Liver (tissue), 8 donors: ENCODE measurements at regions not wholly inside any gene's neighbourhood (a gene's known extent, or its start where the extent isn't known, plus 50 kb on each side); places are given as distances from the start of the nearest gene placed in this dataset.

ENCODE experiments used
- DNase-seq: peaks from one replicate; pipeline ENCODE4 v3.0.0-alpha.2; 2017; ENCODE audit warnings: low spot score
- H3K27ac ChIP-seq, 2 donors: one replicate each; pipeline ENCODE4 v1.7.0; 2013; ENCODE audit warnings: inconsistent platforms in 2 of 2, low read length in 2 of 2, control low read depth in 1 of 2, low read depth in 1 of 2, mild to moderate bottlenecking in 1 of 2
- H3K27me3 ChIP-seq, 4 donors: one replicate each; pipeline versions ENCODE4 v1.6.1 to v1.7.0; 2013; ENCODE audit warnings: low read length in 3 of 4, inconsistent platforms in 1 of 4, mild to moderate bottlenecking in 1 of 4, moderate library complexity in 1 of 4; ENCODE audit not compliant: control insufficient read depth in 4 of 4, insufficient read depth in 4 of 4
- H3K36me3 ChIP-seq, 4 donors: one replicate each; pipeline versions ENCODE4 v1.6.1 to v1.7.0; 2013; ENCODE audit warnings: low read length in 3 of 4, mild to moderate bottlenecking in 3 of 4, low read depth in 1 of 4, moderate library complexity in 1 of 4; ENCODE audit not compliant: control insufficient read depth in 4 of 4, insufficient read depth in 3 of 4
- H3K4me1 ChIP-seq, 4 donors: one replicate each; pipeline versions ENCODE4 v1.6.1 to v1.7.0; 2013; ENCODE audit warnings: low read length in 3 of 4, mild to moderate bottlenecking in 3 of 4, moderate library complexity in 1 of 4; ENCODE audit not compliant: control insufficient read depth in 4 of 4, insufficient read depth in 4 of 4
- H3K4me3 ChIP-seq, 3 donors: one replicate each; pipeline versions ENCODE4 v1.6.1 to v1.7.0; 2013; ENCODE audit warnings: low read length in 3 of 3, control low read depth in 1 of 3, low read depth in 1 of 3, mild to moderate bottlenecking in 1 of 3
- H3K9ac ChIP-seq, 2 donors: one replicate each; pipeline ENCODE4 v1.7.0; 2013; ENCODE audit warnings: low read length in 2 of 2, mild to moderate bottlenecking in 2 of 2, moderate library complexity in 2 of 2, control low read depth in 1 of 2, low read depth in 1 of 2
- H3K9me3 ChIP-seq, 4 donors: one replicate each; pipeline versions ENCODE4 v1.6.1 to v1.7.0; 2013; ENCODE audit warnings: low read length in 3 of 4; ENCODE audit not compliant: control insufficient read depth in 4 of 4
- EGR1 ChIP-seq, 2 donors: IDR thresholded peaks; 2 replicates each; pipeline ENCODE4 v1.6.1; 2016 to 2018; ENCODE audit warnings: antibody characterized with exemption in 2 of 2, low read depth in 2 of 2
- FOXA1 ChIP-seq: IDR thresholded peaks from 2 replicates; pipeline ENCODE4 v1.6.1; 2016; ENCODE audit warnings: antibody characterized with exemption
- HNF4G ChIP-seq: IDR thresholded peaks from 2 replicates; pipeline ENCODE4 v1.6.1; 2016; ENCODE audit warnings: antibody characterized with exemption
- JUND ChIP-seq, 2 donors: IDR thresholded peaks; 2 replicates each; pipeline ENCODE4 v1.6.1; 2016; ENCODE audit warnings: antibody characterized with exemption in 2 of 2
- NR2F2 ChIP-seq: IDR thresholded peaks from 2 replicates; pipeline ENCODE4 v1.6.1; 2016; ENCODE audit warnings: antibody characterized with exemption
- SP1 ChIP-seq: IDR thresholded peaks from 2 replicates; pipeline ENCODE4 v1.6.1; 2018; ENCODE audit warnings: antibody characterized with exemption, mild to moderate bottlenecking
- TAF1 ChIP-seq: conservative IDR thresholded peaks from 2 replicates; pipeline ENCODE4 v1.6.1; 2016; ENCODE audit warnings: antibody characterized with exemption, mild to moderate bottlenecking
- YY1 ChIP-seq: IDR thresholded peaks from 2 replicates; pipeline ENCODE4 v1.6.1; 2016; ENCODE audit warnings: antibody characterized with exemption, mild to moderate bottlenecking
- WGBS: extraction: QIAGEN DNeasy Blood & Tissue Kit; methylation state at CpG from one replicate; pipeline ENCODE4 v1.1.7; 2013; 5-methylcytosine and 5-hydroxymethylcytosine counted together
- TF ChIP-seq, protein P1 (sequence below): fragments of 150-350 bp; IDR thresholded peaks from 2 replicates; pipeline ENCODE4 v1.5.1; 2017; ENCODE audit warnings: improper control_type of control experiment, low read depth, low read length; ENCODE audit not compliant: missing input control
- TF ChIP-seq, protein P2 (sequence below): IDR thresholded peaks from 2 replicates; pipeline ENCODE4 v1.6.1; 2016; ENCODE audit warnings: antibody characterized with exemption, mild to moderate bottlenecking
- TF ChIP-seq, protein P3 (sequence below): IDR thresholded peaks from 2 replicates; pipeline ENCODE4 v1.6.1; 2016; ENCODE audit warnings: antibody characterized with exemption
- TF ChIP-seq, protein P4 (sequence below): IDR thresholded peaks from 2 replicates; pipeline ENCODE4 v1.6.1; 2016; ENCODE audit warnings: antibody characterized with exemption
- donor health status: healthy.
- donor health status: healthy.
- donor health status: healthy.
- donor health status: healthy.
- donor health status: healthy.

DNA sequence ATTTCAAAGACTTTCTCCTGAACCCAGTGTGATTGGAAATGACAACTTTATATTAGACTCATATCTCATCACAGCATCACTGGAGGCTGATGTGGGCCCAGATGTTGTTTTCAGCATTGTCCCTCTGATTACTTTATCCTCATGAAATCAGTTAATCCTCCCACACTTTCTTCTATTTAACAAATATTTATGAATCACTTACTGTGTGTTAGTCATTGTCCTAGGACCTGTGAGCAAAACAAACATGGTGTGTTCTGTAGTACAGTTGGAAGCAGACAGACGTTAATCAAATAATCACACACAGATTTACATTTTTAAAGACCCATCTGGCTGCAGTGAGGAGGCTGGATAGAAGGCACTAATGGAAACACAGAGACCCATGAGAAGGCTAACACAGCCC, 383.7 kb downstream of the PRDM2 start:
- Histone ChIP-seq H3K9ac (no peak overlapping the region), H3K9me3 (peaks cover 0 to 2% (median 0%) of the 10 kb centered on the region in 4 donors), H3K27ac (no peak overlapping the region), H3K4me3 (no peak overlapping the region), H3K27me3 (no peaks in the 10 kb centered on the region), H3K4me1 (no peaks in the 10 kb centered on the region), H3K36me3 (no peaks in the 10 kb centered on the region)
- WGBS: 55% methylated on average over 1 of the region's 1 CpG
- TF ChIP-seq JUND (IDR thresholded peaks at IDR 0.05): no peak
- TF ChIP-seq NR2F2: no peak
- TF ChIP-seq EGR1 (IDR thresholded peaks at IDR 0.05; ENCODE audit: low read depth in 2 of 2): no peak
- no peak for TF ChIP-seq TAF1
- TF ChIP-seq SP1: no peak
- no peak for TF ChIP-seq FOXA1
- TF ChIP-seq YY1: no peak
- TF ChIP-seq, protein P1, sequence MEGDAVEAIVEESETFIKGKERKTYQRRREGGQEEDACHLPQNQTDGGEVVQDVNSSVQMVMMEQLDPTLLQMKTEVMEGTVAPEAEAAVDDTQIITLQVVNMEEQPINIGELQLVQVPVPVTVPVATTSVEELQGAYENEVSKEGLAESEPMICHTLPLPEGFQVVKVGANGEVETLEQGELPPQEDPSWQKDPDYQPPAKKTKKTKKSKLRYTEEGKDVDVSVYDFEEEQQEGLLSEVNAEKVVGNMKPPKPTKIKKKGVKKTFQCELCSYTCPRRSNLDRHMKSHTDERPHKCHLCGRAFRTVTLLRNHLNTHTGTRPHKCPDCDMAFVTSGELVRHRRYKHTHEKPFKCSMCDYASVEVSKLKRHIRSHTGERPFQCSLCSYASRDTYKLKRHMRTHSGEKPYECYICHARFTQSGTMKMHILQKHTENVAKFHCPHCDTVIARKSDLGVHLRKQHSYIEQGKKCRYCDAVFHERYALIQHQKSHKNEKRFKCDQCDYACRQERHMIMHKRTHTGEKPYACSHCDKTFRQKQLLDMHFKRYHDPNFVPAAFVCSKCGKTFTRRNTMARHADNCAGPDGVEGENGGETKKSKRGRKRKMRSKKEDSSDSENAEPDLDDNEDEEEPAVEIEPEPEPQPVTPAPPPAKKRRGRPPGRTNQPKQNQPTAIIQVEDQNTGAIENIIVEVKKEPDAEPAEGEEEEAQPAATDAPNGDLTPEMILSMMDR: no peak
- no peak for DNase-seq

DNA sequence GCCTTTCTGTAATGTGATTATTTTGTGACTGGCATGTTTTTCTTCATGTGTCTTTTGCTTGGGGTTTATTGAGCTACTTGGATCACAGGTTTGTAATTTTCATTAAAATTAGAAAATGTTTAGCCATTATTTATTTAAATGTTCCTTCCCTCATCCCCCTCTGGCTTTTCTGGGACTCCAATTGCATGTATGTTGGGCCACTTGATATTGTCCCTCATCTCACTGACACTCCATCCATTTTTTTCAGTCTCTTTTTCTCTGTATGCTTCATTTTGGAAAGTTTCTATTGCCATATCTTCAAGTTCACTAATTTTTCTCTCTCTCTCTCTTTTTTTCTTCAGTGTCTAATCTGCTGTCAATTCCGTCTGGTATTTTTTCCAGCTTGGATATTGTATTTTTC, 390.1 kb downstream of the PRDM2 start:
- TF ChIP-seq, protein P1: no peak
- TF ChIP-seq, protein P2, sequence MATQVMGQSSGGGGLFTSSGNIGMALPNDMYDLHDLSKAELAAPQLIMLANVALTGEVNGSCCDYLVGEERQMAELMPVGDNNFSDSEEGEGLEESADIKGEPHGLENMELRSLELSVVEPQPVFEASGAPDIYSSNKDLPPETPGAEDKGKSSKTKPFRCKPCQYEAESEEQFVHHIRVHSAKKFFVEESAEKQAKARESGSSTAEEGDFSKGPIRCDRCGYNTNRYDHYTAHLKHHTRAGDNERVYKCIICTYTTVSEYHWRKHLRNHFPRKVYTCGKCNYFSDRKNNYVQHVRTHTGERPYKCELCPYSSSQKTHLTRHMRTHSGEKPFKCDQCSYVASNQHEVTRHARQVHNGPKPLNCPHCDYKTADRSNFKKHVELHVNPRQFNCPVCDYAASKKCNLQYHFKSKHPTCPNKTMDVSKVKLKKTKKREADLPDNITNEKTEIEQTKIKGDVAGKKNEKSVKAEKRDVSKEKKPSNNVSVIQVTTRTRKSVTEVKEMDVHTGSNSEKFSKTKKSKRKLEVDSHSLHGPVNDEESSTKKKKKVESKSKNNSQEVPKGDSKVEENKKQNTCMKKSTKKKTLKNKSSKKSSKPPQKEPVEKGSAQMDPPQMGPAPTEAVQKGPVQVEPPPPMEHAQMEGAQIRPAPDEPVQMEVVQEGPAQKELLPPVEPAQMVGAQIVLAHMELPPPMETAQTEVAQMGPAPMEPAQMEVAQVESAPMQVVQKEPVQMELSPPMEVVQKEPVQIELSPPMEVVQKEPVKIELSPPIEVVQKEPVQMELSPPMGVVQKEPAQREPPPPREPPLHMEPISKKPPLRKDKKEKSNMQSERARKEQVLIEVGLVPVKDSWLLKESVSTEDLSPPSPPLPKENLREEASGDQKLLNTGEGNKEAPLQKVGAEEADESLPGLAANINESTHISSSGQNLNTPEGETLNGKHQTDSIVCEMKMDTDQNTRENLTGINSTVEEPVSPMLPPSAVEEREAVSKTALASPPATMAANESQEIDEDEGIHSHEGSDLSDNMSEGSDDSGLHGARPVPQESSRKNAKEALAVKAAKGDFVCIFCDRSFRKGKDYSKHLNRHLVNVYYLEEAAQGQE: no peak
- no peak for DNase-seq
- no peak overlapping the region for H3K4me3 ChIP-seq
- 77% methylated on average over 1 of the region's 1 CpG for WGBS
- H3K4me1 ChIP-seq: no peaks in the 10 kb centered on the region
- H3K36me3 ChIP-seq: no peaks in the 10 kb centered on the region
- no peak overlapping the region for H3K9ac ChIP-seq
- H3K9me3 ChIP-seq: peaks cover 2 to 22% (median 3%) of the 10 kb centered on the region in 4 donors
- peaks cover 0 to 2% (median 0%) of the 10 kb centered on the region in 4 donors for H3K27me3 ChIP-seq
- H3K27ac ChIP-seq: no peak overlapping the region

DNA sequence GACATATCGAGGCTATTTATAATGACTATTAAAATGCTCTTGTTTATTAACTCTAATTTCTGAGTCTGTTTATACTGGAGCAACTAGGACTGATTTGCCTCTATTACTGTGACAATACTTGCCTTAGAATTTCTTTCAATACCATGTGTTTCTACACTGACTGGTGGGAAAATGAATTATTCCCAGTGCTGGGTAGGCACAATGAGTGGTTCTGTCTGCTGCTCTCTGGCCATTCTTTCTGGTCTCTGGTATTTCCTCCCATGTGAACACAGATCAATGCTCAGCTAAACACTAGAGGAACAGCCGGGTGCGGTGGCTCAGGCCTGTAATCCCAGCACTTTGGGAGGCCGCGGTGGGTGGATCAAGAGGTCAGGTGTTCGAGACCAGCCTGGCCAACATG, 390.5 kb downstream of the PRDM2 start:
- 89% methylated on average over 6 of the region's 6 CpGs for WGBS
- H3K27ac ChIP-seq: no peak overlapping the region
- DNase-seq: no peak
- TF ChIP-seq TAF1: no peak
- TF ChIP-seq, protein P3, sequence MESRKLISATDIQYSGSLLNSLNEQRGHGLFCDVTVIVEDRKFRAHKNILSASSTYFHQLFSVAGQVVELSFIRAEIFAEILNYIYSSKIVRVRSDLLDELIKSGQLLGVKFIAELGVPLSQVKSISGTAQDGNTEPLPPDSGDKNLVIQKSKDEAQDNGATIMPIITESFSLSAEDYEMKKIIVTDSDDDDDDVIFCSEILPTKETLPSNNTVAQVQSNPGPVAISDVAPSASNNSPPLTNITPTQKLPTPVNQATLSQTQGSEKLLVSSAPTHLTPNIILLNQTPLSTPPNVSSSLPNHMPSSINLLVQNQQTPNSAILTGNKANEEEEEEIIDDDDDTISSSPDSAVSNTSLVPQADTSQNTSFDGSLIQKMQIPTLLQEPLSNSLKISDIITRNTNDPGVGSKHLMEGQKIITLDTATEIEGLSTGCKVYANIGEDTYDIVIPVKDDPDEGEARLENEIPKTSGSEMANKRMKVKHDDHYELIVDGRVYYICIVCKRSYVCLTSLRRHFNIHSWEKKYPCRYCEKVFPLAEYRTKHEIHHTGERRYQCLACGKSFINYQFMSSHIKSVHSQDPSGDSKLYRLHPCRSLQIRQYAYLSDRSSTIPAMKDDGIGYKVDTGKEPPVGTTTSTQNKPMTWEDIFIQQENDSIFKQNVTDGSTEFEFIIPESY: no peak
- TF ChIP-seq SP1: no peak
- TF ChIP-seq, protein P4, sequence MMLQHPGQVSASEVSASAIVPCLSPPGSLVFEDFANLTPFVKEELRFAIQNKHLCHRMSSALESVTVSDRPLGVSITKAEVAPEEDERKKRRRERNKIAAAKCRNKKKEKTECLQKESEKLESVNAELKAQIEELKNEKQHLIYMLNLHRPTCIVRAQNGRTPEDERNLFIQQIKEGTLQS: no peak
- no peak for TF ChIP-seq JUND (IDR thresholded peaks at IDR 0.05)
- TF ChIP-seq, protein P1: no peak
- TF ChIP-seq YY1: no peak
- no peak for TF ChIP-seq HNF4G
- no peak for TF ChIP-seq EGR1 (IDR thresholded peaks at IDR 0.05; ENCODE audit: low read depth in 2 of 2)

More for the DNA sequence above, 390.5 kb downstream of the PRDM2 start:
- Histone ChIP-seq H3K27me3 (peaks cover 0 to 2% (median 0%) of the 10 kb centered on the region in 4 donors), H3K9ac (no peak overlapping the region), H3K4me3 (no peak overlapping the region), H3K9me3 (peaks cover 2 to 19% (median 3%) of the 10 kb centered on the region in 4 donors), H3K36me3 (no peaks in the 10 kb centered on the region), H3K4me1 (no peaks in the 10 kb centered on the region)
